Duodenal mucosa (tissue), 2 donors: ENCODE measurements at regions not wholly inside any gene's neighbourhood (a gene's known extent, or its start where the extent isn't known, plus 50 kb on each side); places are given as distances from the start of the nearest gene placed in this dataset.

Experiments
- H3K27ac ChIP-seq: one replicate; pipeline ENCODE4 v1.7.0; 2013; ENCODE audit warnings: low read depth, low read length
- H3K27me3 ChIP-seq, 2 donors: one replicate each; pipeline ENCODE4 v1.7.0; 2013; ENCODE audit warnings: low read length in 2 of 2, control low read depth in 1 of 2; ENCODE audit not compliant: insufficient read depth in 2 of 2, control insufficient read depth in 1 of 2
- H3K36me3 ChIP-seq, 2 donors: one replicate each; pipeline ENCODE4 v1.7.0; 2013; ENCODE audit warnings: low read length in 2 of 2, control low read depth in 1 of 2; ENCODE audit not compliant: insufficient read depth in 2 of 2, control insufficient read depth in 1 of 2
- H3K4me1 ChIP-seq, 2 donors: one replicate each; pipeline ENCODE4 v1.7.0; 2013; ENCODE audit warnings: low read length in 2 of 2, control low read depth in 1 of 2; ENCODE audit not compliant: insufficient read depth in 2 of 2, control insufficient read depth in 1 of 2
- H3K4me3 ChIP-seq, 2 donors: one replicate each; pipeline ENCODE4 v1.7.0; 2013; ENCODE audit warnings: low read length in 2 of 2, low read depth in 1 of 2
- H3K9ac ChIP-seq, 2 donors: one replicate each; pipeline ENCODE4 v1.7.0; 2013; ENCODE audit warnings: low read length in 2 of 2, low read depth in 1 of 2
- H3K9me3 ChIP-seq, 2 donors: one replicate each; pipeline ENCODE4 v1.7.0; 2013; ENCODE audit warnings: low read length in 2 of 2, control low read depth in 1 of 2; ENCODE audit not compliant: control insufficient read depth in 1 of 2

DNA sequence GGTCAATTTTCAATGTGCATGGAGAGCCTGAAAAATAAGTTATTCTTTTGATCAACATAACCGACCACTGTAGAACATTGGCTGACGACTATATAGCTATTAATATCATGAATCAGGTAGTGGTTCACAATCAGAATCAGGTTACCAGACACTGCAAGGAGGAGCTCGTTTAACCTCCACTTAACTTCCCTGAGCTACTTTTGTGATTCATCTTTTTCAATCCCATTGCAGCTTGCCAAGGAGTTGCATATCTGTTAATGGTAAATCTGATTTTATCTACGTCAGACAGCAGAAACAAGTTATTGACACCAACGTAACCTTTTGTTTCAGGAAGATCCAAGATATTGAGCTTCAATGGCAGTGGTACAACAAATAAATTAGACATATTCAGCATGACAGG is 2263.8 kb upstream of the ACO1 start:
- H3K9me3 ChIP-seq = no peaks in the 10 kb centered on the region
- no peak overlapping the region for H3K9ac ChIP-seq
- no peak overlapping the region for H3K4me3 ChIP-seq
- no peak overlapping the region for H3K27ac ChIP-seq
- no peaks in the 10 kb centered on the region for H3K4me1 ChIP-seq
- H3K36me3 ChIP-seq = no peaks in the 10 kb centered on the region
- H3K27me3 ChIP-seq = no peaks in the 10 kb centered on the region

DNA sequence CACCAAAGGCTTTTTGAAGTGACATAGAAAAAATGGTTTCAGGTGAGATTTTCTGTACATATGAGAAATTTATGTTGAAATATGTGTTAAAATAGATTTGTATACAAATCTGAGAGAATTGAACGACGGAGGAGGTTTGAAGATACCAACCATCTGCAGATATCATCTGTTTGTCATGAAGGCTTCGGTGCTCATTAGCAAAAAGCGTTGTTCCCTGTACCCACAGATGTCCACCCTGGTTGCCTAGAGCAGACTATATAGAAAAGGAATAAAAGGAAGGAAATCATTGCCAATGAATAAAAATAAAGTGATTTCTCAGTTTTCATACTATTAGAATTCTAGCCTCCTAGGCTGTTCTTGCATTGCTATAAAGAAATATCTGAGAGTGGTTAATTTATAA is 2262.8 kb upstream of the ACO1 start:
- no peaks in the 10 kb centered on the region for H3K36me3 ChIP-seq
- H3K27me3 ChIP-seq = no peaks in the 10 kb centered on the region
- H3K4me3 ChIP-seq = no peak overlapping the region
- H3K4me1 ChIP-seq = no peaks in the 10 kb centered on the region
- H3K27ac ChIP-seq = no peak overlapping the region
- H3K9ac ChIP-seq = no peak overlapping the region
- H3K9me3 ChIP-seq = no peaks in the 10 kb centered on the region

DNA sequence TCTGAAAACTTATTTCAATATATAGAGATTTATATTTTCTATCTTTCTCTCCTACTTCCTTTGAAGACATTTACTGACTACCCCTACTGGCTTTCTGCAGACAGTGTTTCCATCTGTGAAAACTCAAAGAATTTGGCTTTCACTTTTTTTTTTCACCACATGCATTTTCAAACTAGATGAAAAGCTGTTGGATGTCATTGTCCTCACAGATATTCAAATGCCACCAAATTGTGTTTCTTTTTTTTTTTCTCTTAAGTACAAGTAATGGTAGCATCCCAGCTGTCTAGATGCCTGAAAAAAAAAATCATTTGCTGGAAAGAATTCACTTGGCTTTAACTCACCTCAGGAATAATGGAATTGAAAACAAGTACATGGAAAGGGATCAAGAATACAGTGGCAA is 2258.6 kb upstream of the ACO1 start:
- Histone ChIP-seq H3K36me3 (no peaks in the 10 kb centered on the region), H3K4me1 (no peaks in the 10 kb centered on the region), H3K9ac (no peak overlapping the region), H3K27ac (no peak overlapping the region), H3K9me3 (no peaks in the 10 kb centered on the region), H3K27me3 (no peaks in the 10 kb centered on the region), H3K4me3 (no peak overlapping the region)

DNA sequence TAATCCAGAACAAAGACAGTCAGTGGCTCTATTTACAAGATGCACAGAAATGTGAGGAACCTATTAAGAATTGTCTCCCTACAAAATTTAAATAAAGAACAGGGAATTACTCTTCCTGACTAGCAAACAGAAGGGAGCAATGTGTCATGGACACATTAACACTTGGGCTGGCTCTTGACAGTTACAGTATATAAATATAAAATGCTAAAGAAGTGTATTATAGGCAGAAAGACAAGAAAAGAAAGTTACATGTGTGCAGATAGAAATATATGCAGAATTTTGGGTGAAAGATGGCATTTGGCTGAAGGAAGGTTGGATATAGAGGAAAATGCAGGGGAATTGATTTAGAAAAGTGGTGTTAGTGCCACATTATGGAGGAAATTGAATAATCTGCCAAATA is 2257.1 kb upstream of the ACO1 start:
- no peaks in the 10 kb centered on the region for H3K4me1 ChIP-seq
- H3K9ac ChIP-seq = no peak overlapping the region
- no peaks in the 10 kb centered on the region for H3K27me3 ChIP-seq
- H3K27ac ChIP-seq = no peak overlapping the region
- H3K36me3 ChIP-seq = no peaks in the 10 kb centered on the region
- no peak overlapping the region for H3K4me3 ChIP-seq
- no peaks in the 10 kb centered on the region for H3K9me3 ChIP-seq

- Histone ChIP-seq H3K9me3 (no peaks in the 10 kb centered on the region), H3K27ac (no peak overlapping the region), H3K4me3 (no peak overlapping the region), H3K36me3 (no peaks in the 10 kb centered on the region), H3K9ac (no peak overlapping the region), H3K27me3 (no peaks in the 10 kb centered on the region), H3K4me1 (no peaks in the 10 kb centered on the region)
Measured at GRCh38 chr9:30140407-30140806, 2244.0 kb upstream of the ACO1 start.

DNA sequence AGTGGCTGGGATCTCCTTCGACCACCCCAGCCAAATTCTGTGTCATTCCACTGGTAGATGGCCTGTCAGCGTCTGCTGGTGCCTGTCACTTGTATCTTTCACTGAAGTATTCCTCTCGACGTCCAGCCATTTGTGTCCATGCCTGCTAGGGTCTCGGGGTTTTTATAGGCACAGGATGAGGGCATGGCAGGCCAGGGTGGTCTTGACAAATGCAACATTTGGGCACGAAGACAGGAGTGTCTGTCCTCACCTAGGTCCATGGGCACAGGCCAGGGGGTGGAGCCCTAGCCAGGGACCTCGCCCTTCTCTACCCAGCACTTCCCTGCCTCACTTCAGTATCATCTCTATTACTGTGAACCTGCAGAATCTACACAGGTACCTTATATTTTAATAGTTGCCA is 2223.9 kb upstream of the ACO1 start:
- H3K4me3 ChIP-seq = no peak overlapping the region
- H3K27me3 ChIP-seq = no peaks in the 10 kb centered on the region
- H3K9ac ChIP-seq = no peak overlapping the region
- no peaks in the 10 kb centered on the region for H3K4me1 ChIP-seq
- H3K27ac ChIP-seq = no peak overlapping the region
- no peaks in the 10 kb centered on the region for H3K36me3 ChIP-seq
- no peaks in the 10 kb centered on the region for H3K9me3 ChIP-seq

GRCh38 chr9:30172206-30172605 is 2212.2 kb upstream of the ACO1 start:
- H3K27me3 ChIP-seq = no peaks in the 10 kb centered on the region
- H3K27ac ChIP-seq = no peak overlapping the region
- no peak overlapping the region for H3K9ac ChIP-seq

DNA sequence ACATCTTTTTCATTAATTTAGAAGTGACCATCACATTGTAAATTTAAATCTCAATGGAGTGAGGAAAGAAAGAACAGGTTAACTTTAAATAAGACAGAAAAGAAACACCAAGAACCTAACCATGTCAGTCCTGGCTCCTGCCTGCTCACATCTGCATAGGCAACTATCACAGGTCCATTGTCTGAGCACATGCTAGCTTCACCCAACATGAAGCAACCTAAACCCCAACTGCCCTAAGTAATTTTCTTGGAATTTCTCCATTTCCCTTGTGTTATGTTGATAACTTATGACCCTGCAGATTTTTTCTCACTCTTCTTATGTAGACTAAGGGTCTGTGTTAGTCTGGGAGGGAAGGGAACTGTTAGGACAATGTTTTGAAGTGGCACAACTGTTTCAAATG is 2205.8 kb upstream of the ACO1 start:
- Histone ChIP-seq H3K9ac (no peak overlapping the region), H3K27me3 (no peaks in the 10 kb centered on the region), H3K4me1 (no peaks in the 10 kb centered on the region), H3K27ac (no peak overlapping the region), H3K4me3 (no peak overlapping the region), H3K36me3 (no peaks in the 10 kb centered on the region), H3K9me3 (peaks cover 0 to 6% of the 10 kb centered on the region in 2 donors)

More at GRCh38 chr9:30172206-30172605, 2212.2 kb upstream of the ACO1 start:
- Histone ChIP-seq H3K9me3 (no peaks in the 10 kb centered on the region), H3K4me3 (no peak overlapping the region), H3K36me3 (no peaks in the 10 kb centered on the region), H3K4me1 (no peaks in the 10 kb centered on the region)

DNA sequence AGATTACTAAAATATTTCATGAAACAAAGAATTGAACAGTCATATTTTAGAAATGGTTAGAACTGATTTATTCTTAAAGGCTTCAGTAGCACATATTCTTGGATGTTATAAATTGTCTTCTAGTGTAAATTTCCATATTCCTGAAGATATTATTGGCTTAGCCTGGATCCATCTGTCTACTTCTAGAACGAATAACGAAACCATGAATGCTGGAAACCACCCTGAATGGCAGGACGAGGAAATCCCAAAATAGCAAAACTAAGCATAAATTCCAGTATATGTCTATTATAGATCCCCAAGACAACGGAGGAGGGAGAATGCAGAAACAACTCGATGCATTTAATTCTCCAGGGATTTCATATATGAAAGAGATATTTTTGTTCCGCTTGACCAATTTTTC is 2191.0 kb upstream of the ACO1 start:
- Histone ChIP-seq H3K9ac (no peak overlapping the region), H3K27me3 (no peaks in the 10 kb centered on the region), H3K36me3 (no peaks in the 10 kb centered on the region), H3K9me3 (peaks cover 4 to 10% of the 10 kb centered on the region in 2 donors), H3K4me1 (no peaks in the 10 kb centered on the region), H3K4me3 (no peak overlapping the region), H3K27ac (no peak overlapping the region)

DNA sequence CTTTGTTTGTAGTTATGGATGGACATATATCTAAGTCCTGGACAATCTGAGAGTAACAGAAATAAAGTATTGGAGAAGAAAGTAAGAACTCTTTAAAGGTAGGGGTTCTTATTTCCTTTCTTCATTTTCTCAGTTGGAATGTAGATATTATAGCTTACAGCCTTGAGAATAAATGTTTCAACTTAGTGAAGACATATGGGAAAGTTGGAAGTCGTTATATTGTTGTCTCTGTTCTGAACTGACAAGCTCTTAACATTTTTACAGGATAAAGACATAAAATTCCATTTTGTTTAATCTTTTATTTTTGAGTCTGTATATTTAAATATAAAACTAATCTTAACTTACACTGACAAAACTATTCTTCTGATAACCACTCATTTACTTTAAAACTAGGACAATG is 2187.5 kb upstream of the ACO1 start:
- no peak overlapping the region for H3K4me3 ChIP-seq
- no peak overlapping the region for H3K9ac ChIP-seq
- peaks cover 3 to 10% of the 10 kb centered on the region in 2 donors for H3K9me3 ChIP-seq
- H3K27me3 ChIP-seq = no peaks in the 10 kb centered on the region
- no peaks in the 10 kb centered on the region for H3K4me1 ChIP-seq
- H3K36me3 ChIP-seq = no peaks in the 10 kb centered on the region
- no peak overlapping the region for H3K27ac ChIP-seq

GRCh38 chr9:30197453-30197852 is 2187.0 kb upstream of the ACO1 start:
- H3K4me3 ChIP-seq = no peak overlapping the region
- peaks cover 3 to 10% of the 10 kb centered on the region in 2 donors for H3K9me3 ChIP-seq
- no peak overlapping the region for H3K9ac ChIP-seq
- H3K27me3 ChIP-seq = no peaks in the 10 kb centered on the region
- H3K36me3 ChIP-seq = no peaks in the 10 kb centered on the region
- H3K4me1 ChIP-seq = no peaks in the 10 kb centered on the region
- H3K27ac ChIP-seq = no peak overlapping the region
